ENCODE measurements at regions not wholly inside any gene's neighbourhood (a gene's known extent, or its start where the extent isn't known, plus 50 kb on each side); places are given as distances from the start of the nearest gene placed in this dataset.

- TF ChIP-seq RNF2 (IDR thresholded peaks at IDR 0.05; ENCODE audit: borderline replicate concordance, low read depth, low read length, missing control alignments, poor library complexity, severe bottlenecking), result no peak
These were observed 175.6 kb downstream of the OTUD1 start (continued) for GRCh38 chr10:23614483-23614882.

GRCh38 chr10:23630376-23630775 is 191.5 kb downstream of the OTUD1 start:
- DNase-seq (ENCODE audit: low read depth in 1 of 2, low spot score in 2 of 2) (no peak), FAIRE-seq (no peak)
- H3K18ac ChIP-seq (ENCODE audit: extremely low read depth, low read length), result no peak overlapping the region
- H3K4ac ChIP-seq (replicated peaks; ENCODE audit: insufficient read length, low read depth, low read length), result no peak overlapping the region
- H3K4me3 ChIP-seq (ENCODE audit: extremely low read depth in 1 of 4, insufficient read depth in 2 of 4, low read depth in 3 of 4, low read length in 4 of 4), result no peak overlapping the region
- H4K8ac ChIP-seq (ENCODE audit: extremely low read depth, insufficient read depth, low read length), result no peak overlapping the region
- no peaks in the 10 kb centered on the region for H3K79me1 ChIP-seq (ENCODE audit: low read depth, low read length)
- no peak overlapping the region for H3K4me2 ChIP-seq (ENCODE audit: insufficient read depth in 1 of 2, low read depth in 2 of 2, low read length in 2 of 2)
- no peak overlapping the region for H3K14ac ChIP-seq (ENCODE audit: insufficient read length)
- no peak overlapping the region for H4K5ac ChIP-seq (ENCODE audit: insufficient read length, low read depth, low read length)
- no peaks in the 10 kb centered on the region for H3K23me2 ChIP-seq (ENCODE audit: low read depth, low read length)
- no peak overlapping the region for H3K9ac ChIP-seq (replicated peaks in 1 of 4; ENCODE audit: extremely low read depth in 1 of 4, low read depth in 3 of 4, low read length in 3 of 4)
- no peak overlapping the region for H2BK15ac ChIP-seq (ENCODE audit: low read length)
- ChIA-PET CTCF (ENCODE audit: partially characterized antibody) (interaction anchor here (0.7 to 1.7 kb wide), 6 partner anchors 10 to 469 kb away, joined by 3 to 5 read pairs (median 4); no protein-coding TSS in a partner anchor), POLR2A (ENCODE audit: partially characterized antibody) (interaction anchor here (1.0 kb wide), 1 partner anchor 10 kb away, joined by 3 read pairs; no protein-coding TSS in a partner anchor)
- no peak overlapping the region for H2BK20ac ChIP-seq (ENCODE audit: low read length)
- H2BK120ac ChIP-seq (replicated peaks; ENCODE audit: low read depth, low read length), result no peak overlapping the region
- no peak overlapping the region for H3K23ac ChIP-seq (ENCODE audit: insufficient read length)
- H3K36me3 ChIP-seq (ENCODE audit: control insufficient read depth in 2 of 4, insufficient read depth in 4 of 4, low read length in 3 of 4), result no peaks in the 10 kb centered on the region
- H3K4me1 ChIP-seq (replicated peaks in 1 of 4; ENCODE audit: control insufficient read depth in 3 of 4, insufficient read depth in 4 of 4, low read length in 3 of 4), result no peaks in the 10 kb centered on the region; a peak in 2 of 7 replicates
- H3K56ac ChIP-seq (replicated peaks; ENCODE audit: insufficient read length, low read depth, low read length), result no peak overlapping the region
- no peak overlapping the region for H2BK5ac ChIP-seq (ENCODE audit: low read depth, low read length)
- H3K27ac ChIP-seq (ENCODE audit: low read depth, low read length), result no peak overlapping the region
- H2AK5ac ChIP-seq (ENCODE audit: low read depth, low read length), result no peak overlapping the region
- no peak overlapping the region for H4K91ac ChIP-seq (replicated peaks; ENCODE audit: insufficient read length, low read length)
- no peak overlapping the region for H2BK12ac ChIP-seq (ENCODE audit: low read depth, low read length)
- H3K79me2 ChIP-seq (ENCODE audit: control insufficient read depth in 1 of 2, insufficient read depth in 2 of 2, low read length in 2 of 2), result no peaks in the 10 kb centered on the region
- H2AFZ ChIP-seq (ENCODE audit: low read length), result no peak overlapping the region
- no peaks in the 10 kb centered on the region for H3K9me3 ChIP-seq (ENCODE audit: insufficient read depth in 2 of 2, low read depth in 1 of 2, low read length in 1 of 2)
- H3K27me3 ChIP-seq (replicated peaks in 1 of 4; ENCODE audit: control insufficient read depth in 3 of 4, extremely low read depth in 1 of 4, insufficient read depth in 3 of 4, low read length in 3 of 4), result no peaks in the 10 kb centered on the region
- H4K20me1 ChIP-seq (replicated peaks in 1 of 2; ENCODE audit: control insufficient read depth in 1 of 2, insufficient read depth in 2 of 2, low read length in 2 of 2), result no peaks in the 10 kb centered on the region
- TF ChIP-seq EZH2 (IDR thresholded peaks at IDR 0.05; ENCODE audit: low read depth, low read length, severe bottlenecking), result no peak
- TF ChIP-seq TCF12 (IDR thresholded peaks at IDR 0.05; ENCODE audit: low read depth, low read length), result no peak
- no peak for TF ChIP-seq GABPA (IDR thresholded peaks at IDR 0.05; ENCODE audit: borderline replicate concordance, insufficient read depth, low read length)
- no peak for TF ChIP-seq CBX8 (IDR thresholded peaks at IDR 0.05; ENCODE audit: borderline replicate concordance, low read depth, low read length)
- no peak for TF ChIP-seq ATF2 (IDR thresholded peaks at IDR 0.05; ENCODE audit: low read length)
- TF ChIP-seq RNF2 (IDR thresholded peaks at IDR 0.05; ENCODE audit: borderline replicate concordance, low read depth, low read length, missing control alignments, poor library complexity, severe bottlenecking), result no peak
- TF ChIP-seq, protein P1, sequence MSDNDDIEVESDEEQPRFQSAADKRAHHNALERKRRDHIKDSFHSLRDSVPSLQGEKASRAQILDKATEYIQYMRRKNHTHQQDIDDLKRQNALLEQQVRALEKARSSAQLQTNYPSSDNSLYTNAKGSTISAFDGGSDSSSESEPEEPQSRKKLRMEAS (IDR thresholded peaks at IDR 0.05), result no peak
- no peak for TF ChIP-seq CBX5 (IDR thresholded peaks at IDR 0.05; ENCODE audit: low read depth, low read length)
- TF ChIP-seq EP300 (IDR thresholded peaks at IDR 0.05; ENCODE audit: borderline replicate concordance in 1 of 2, low read depth in 2 of 2, low read length in 2 of 2), result no peak
- TF ChIP-seq NANOG (IDR thresholded peaks at IDR 0.05; ENCODE audit: insufficient read depth, low read depth, low read length, poor library complexity, severe bottlenecking), result no peak
